ENCODE measurements at regions not wholly inside any gene's neighbourhood (a gene's known extent, or its start where the extent isn't known, plus 50 kb on each side); places are given as distances from the start of the nearest gene placed in this dataset.

GRCh38 chr7:110399421-110399820 is 691.5 kb upstream of the LRRN3 start:
- no peak for TF ChIP-seq CTCF (IDR thresholded peaks at IDR 0.05; ENCODE audit: low read depth, low read length, missing input control)
- no peak for TF ChIP-seq NR2F2 (IDR thresholded peaks at IDR 0.05)
- no peak for TF ChIP-seq SP1 (IDR thresholded peaks at IDR 0.05)
- no peak for TF ChIP-seq MAX (IDR thresholded peaks at IDR 0.05)
- no peak for TF ChIP-seq EGR1 (IDR thresholded peaks at IDR 0.05; ENCODE audit: low read depth in 2 of 2)
- no peak for TF ChIP-seq JUND (IDR thresholded peaks at IDR 0.05)
- TF ChIP-seq REST (IDR thresholded peaks at IDR 0.05), result no peak
- TF ChIP-seq RAD21 (IDR thresholded peaks at IDR 0.05), result no peak
- TF ChIP-seq GABPA (IDR thresholded peaks at IDR 0.05 in 1 of 2, conservative IDR thresholded peaks at IDR 0.05 in 1 of 2), result no peak
- no peak for TF ChIP-seq TAF1 (conservative IDR thresholded peaks at IDR 0.05)
- no peak for TF ChIP-seq ZBTB33 (IDR thresholded peaks at IDR 0.05)
- no peak for TF ChIP-seq YY1 (IDR thresholded peaks at IDR 0.05)
- TF ChIP-seq FOXA1 (IDR thresholded peaks at IDR 0.05), result no peak

All from liver (tissue), 3 donors.